HG02798 (cell line): ENCODE measurements at regions not wholly inside any gene's neighbourhood (a gene's known extent, or its start where the extent isn't known, plus 50 kb on each side); places are given as distances from the start of the nearest gene placed in this dataset.

ENCODE experiments used
- ATAC-seq: cut with Tn5 transposase; IDR thresholded peaks from one replicate; pipeline ENCODE4 v1.9.1; 2021; ENCODE audit warnings: mild to moderate bottlenecking; ENCODE audit not compliant: unreplicated experiment, poor library complexity

DNA sequence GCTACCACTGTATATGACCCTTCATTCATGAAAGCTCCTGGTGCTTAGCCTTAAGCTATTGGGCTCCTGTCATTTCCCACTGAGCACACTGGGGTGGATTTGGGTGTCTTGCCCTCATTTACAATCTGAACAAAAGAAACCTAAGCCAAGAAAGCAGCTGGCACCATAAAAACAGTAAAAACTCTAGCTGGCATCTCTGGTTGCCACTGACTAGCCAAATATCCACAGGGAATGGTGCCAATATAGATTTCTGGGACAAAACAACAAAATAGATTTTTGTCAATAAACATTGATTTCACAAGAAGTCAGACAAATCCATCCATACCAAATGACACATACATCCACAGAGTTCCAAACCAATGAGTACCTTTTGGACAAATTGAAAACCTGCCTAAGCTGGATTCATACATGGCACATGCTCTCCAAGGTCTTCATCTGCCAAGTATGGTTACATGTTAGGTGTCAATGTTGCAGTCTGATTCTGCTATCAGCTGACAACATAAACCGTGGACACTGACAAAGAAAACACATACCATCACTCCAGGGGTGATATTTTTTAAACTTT lies 1081.5 kb upstream of the ZEB2 start:
- no peak for ATAC-seq

DNA sequence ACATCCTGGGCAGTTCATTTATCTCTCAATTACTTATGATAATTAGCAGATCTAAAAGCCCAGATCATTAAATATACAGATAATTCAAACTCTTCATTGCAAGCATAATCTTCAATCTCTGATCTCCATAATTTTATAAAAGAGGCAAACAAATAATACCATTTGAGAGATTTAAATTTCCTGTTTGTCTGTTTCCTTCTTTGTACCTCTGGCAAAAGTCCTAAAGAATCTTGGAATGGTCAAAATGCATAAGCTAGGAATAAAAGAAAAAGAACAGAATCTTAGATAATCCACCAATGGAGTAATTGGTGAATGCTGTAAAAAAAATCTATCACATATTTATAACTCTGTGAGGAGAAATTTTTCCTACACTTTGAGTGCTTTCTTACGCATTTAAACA lies 1080.9 kb upstream of the ZEB2 start:
- ATAC-seq, result no peak

GRCh38 chr2:145599756-145600155 lies 1079.8 kb upstream of the ZEB2 start:
- no peak for ATAC-seq

GRCh38 chr2:145598434-145598833 lies 1078.5 kb upstream of the ZEB2 start:
- ATAC-seq, result no peak

DNA sequence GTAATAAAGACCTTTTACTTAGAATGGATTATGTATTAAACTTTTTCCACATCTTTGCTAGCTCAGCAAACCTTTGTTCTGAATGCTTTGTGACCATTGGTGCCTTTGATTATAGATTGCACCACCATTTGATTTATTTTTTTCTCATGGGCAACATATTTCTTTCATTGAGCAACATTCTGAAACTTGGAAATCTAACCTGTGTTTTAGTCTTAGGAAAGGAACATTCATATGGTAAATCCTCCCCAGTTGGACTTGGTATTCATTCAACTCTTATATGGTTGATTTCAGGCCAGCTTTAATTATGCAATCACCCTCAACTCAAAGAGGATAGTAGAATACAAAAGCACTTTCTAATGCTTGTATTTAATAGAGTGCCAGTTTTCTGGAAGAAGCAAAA lies 1077.9 kb upstream of the ZEB2 start:
- ATAC-seq, result no peak

DNA sequence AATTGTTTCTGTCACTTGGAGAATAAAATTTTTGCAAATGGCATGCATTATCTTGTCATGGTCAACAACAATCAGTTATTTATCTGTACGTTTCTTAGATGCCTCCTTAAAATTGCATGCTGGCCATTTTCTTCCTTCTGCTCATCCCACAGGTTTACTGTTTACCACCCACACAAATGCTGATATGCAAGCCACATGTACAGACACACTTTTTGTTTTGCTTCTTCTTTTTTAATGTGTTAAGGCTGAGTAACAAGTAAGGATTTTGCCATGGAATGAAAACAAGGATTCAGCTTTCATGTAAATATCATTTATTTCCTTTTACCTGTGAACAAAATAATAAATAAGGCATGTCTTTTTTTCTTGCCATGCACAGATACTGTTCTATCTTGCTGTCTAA lies 1077.1 kb upstream of the ZEB2 start:
- ATAC-seq, result no peak

DNA sequence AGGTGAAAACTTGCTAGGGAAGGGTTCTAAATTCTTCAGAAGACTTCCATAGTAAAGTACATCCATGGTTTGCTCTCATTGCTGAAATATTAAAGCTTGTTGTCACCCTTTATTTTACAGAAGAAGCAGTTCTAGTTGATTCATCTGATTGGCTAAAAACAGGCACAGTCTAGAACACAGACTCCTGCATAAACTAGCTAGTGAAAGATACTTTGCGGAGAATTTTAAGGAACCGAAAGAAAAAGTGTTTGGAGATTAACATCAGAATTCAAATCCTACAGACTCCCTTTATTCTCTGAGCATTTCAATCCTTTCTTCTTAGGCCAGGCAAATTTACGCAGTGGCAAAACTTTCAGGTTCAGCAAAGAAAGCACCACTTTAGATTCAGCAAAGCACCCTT lies 1076.5 kb upstream of the ZEB2 start:
- no peak for ATAC-seq

DNA sequence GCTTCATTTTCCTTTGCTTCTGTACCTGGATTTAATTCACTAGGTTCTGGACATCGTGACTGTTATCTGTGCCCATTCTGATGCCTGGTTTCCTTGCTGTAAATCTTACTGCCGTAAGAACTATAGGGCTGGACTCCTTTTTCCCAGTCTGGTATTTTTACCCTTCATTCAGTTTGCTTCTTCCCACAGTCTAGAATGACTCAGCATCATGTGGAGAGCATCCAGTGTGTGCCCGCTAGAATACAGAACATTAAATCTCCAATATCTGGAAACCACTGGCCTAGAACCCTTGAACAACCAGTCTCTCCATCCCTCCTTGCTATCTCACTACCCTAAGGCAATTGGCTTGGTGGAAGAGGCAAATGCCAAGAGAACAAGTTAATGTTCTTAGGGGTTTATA lies 1075.4 kb upstream of the ZEB2 start:
- no peak for ATAC-seq

DNA sequence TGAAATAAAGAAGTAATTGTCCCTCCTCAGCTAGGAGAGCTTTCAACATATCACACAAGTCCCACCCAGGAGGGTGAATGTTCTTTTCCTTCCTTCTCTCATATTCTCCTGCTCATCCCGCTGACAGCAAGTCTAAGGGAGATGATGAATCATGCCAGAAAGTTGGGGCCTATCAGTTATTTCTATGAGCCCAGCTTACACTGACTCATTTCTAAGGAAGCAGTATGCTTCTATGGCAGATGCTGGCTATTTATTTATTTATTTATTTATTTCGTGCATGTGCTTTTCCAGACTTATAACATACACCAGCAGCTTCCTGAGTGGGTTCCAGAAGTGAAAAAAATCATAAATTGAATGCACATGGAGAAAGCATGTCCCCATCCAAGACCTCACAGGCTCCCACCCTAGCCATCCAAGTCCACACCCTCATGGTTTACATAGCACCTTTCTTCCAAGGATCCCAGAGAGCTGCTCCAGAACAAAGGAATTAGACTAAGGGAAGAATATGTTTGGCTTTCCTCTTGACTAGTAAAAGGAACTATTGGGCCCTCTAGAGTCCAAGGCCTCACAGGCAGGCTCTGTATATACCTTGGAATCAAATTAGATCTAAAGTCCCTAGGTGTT lies 1074.2 kb upstream of the ZEB2 start:
- no peak for ATAC-seq

- ATAC-seq, result peak; percentile 65
Observed at GRCh38 chr2:145593280-145593679, 1073.4 kb upstream of the ZEB2 start.

DNA sequence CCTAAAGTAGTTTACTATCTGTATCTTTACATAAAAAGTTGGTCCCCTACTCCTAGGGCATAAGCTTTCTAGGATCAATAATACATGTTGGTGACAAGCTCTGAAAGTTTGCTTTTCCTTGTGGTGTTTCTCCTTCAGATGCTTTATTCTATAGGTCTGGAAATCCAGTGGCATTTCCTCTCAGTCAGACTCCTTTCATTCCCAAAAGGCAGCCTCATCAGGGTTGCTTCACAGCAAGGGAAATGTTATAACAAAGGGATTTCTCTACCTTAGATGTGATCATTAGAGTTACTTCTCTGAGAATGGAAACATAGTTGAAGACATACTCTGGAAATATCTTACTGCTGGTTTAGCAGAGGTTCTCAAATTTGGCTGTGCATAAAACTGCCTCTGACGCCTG lies 1072.4 kb upstream of the ZEB2 start:
- ATAC-seq, result no peak

DNA sequence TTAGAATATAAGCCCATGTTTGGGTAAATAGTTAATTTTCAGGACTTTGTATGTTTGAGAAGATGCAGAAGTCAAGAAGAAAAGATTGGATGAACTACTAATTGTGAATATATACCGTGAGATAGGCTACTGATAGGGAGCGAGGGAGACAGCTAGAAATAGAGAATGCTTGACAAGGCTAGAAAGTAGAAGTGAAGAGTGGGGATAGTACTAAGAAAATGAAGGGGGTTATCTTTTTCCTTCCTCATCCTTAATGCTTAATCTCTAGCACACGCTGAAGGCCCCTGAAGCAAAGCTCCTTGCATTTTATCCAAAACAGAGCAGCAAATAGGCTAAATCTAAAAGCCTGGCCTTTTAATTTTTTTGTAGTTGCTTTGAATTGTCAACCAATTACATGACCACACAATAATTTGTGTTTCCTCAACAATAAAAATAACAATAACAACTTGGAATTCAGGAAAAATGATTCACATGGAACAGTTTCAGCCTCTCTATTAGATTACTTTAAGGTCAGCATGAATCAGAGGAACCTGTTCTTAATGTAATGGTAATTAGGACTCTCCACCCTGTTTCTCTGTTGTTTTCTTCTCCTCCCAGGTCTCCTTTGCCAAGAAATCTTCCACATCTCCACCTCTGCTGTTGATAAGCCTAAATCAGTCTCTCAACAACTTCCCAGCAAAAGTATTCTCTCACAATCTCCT lies 1071.3 kb upstream of the ZEB2 start:
- no peak for ATAC-seq

GRCh38 chr2:145587922-145588321 lies 1068.0 kb upstream of the ZEB2 start:
- ATAC-seq, result no peak

DNA sequence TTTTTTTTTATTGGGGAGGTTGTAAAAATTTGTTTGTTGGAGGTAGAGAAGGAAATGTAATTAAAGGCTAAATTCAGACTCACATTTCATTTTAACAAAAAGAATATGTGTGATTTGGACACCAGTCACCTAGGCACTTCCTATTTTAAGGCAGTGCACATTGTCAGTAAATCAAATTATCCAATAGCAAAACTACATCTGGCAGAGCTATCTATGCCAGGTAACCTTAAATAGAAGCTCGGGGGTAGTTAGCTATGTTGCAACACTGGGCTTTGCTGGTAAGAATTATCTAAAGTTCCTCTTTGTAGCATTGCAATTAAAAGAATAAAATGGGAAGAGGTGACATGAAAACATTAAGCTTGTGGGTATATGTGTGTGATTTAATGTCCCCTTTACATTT lies 1064.4 kb upstream of the ZEB2 start:
- ATAC-seq, result no peak

DNA sequence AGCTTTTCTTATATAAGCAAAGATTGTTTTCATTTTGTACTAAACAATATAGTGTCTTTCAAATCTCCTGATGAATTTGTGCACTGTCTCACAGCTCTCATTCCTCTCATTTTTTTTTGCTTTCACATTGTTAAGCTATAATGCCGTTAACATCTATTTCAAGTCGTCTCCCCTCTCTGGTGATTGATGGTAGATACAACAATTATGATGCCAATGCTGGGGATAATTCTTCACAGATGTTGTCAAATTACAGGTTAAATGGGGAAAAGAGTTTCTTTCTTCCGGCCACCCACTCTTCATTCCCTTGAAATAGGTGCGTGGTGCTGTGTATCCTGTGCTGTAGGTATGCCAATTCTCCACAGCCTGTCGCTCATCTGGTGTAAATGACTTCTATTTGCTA lies 1053.7 kb upstream of the ZEB2 start:
- ATAC-seq, result no peak

DNA sequence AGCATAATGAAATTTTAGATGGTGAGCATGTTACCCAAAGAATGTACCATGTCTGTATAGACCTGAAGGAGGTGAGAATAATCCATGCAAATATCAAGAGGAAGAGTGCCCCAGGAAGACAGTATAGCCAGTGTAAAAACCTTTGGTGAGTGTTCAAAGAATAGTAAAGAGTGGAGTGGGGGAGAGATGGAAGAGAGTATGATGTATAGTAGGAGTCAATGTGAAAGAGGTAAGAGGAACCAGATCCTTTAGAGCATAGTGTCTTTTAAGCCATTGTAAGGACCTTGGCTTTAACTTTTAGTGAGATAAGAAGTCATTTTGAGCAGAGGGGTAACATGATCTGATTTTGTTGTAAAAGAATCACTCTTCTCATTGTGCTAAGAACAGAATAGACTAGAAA lies 1052.3 kb upstream of the ZEB2 start:
- ATAC-seq, result no peak

- ATAC-seq, result no peak
Observed at GRCh38 chr2:145569108-145569507, 1049.2 kb upstream of the ZEB2 start.

DNA sequence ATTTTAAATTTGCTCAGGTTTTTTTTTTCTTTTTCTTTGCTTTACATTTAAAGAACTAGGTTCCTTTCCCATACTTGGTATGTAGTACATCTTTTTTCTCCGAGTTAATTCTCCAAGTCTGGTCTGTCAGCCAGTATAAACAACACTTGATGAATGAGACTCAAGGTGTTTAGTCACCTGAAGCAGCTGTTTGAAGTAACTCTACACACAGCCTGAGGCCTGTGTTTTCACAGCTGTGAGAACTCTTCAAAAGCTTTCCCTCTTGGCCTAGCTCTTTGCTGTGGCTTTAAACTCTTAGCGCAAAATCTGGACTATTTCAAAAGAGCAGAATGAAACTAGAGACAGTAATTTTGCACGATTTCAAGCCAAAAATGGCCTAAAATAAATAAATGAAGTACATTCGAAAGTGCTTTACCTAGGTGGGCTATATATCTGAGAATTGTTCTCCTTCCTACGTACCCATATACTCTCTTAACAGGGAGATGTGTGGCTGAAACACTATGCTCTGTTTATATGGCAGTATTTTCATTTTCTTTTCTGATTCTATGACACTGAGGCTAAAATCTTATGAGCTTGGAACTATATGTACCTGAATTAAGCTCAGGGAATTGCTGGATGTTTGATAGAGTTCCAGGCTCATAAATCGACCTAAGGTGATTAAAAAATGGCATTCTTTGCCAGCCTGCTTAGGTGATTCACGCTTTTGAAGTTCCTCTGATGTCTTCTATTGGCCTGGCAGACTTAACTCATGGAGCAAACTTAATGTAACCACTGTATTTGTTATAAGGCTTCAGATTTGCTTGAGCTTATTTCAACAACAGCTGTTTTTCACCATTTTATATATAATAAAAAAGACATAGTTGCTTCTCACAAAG lies 1044.1 kb upstream of the ZEB2 start:
- no peak for ATAC-seq

- ATAC-seq, result no peak
Observed at GRCh38 chr2:145561152-145561551, 1041.2 kb upstream of the ZEB2 start.

DNA sequence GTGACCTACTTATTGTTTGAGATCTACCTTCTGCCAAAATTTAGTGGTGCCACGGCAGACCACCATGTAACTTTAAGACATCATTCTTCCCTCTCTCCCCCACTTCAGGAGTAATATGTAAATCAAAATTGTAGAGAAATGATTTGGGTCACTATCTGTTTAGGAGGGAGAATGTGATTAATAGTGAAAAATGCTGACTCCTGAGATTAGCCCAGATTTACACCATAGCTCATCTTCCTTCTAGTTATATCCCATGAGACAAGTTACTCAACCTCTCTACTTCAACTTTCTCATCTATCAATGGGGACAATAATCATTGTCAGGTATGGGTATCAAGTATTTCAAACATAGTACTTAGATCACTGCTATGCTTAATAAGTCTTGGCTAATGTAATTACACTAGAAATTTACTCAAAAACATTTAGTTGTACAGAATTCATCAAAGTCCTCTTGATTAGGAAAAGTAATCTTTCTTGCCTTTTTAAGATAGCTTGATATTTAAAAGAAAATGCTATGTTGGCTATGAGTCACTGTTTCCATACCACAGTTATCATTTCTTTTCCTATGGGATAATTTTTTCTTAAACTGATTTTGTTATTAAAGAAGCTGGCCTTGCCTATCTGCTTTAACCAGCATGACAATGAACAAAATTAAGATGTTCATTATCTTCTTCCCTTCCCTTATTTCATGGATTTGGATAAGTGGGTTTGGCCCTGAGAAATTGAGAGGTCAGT lies 1038.9 kb upstream of the ZEB2 start:
- ATAC-seq, result no peak
